Esophagus muscularis mucosa (tissue), 4 donors: ENCODE measurements at regions not wholly inside any gene's neighbourhood (a gene's known extent, or its start where the extent isn't known, plus 50 kb on each side); places are given as distances from the start of the nearest gene placed in this dataset.

Experiments
- DNase-seq: peaks from one replicate; pipeline ENCODE4 v3.0.0-alpha.2; 2017; ENCODE audit errors: extremely low spot score
- H3K27ac ChIP-seq, 4 donors: fragments of 200-600 bp; sonication (generic); replicated peaks in 1 of 4; 1 replicate in 3 of 4; 2 replicates in 1 of 4; pipeline ENCODE4 v1.5.1; 2016 to 2019; ENCODE audit warnings: mild to moderate bottlenecking in 1 of 4
- H3K27me3 ChIP-seq, 4 donors: fragments of 200-600 bp; sonication (generic); one replicate each; pipeline versions ENCODE4 v1.5.1 to v1.6.0; 2016 to 2019
- H3K36me3 ChIP-seq, 4 donors: fragments of 200-600 bp; sonication (generic); one replicate each; pipeline ENCODE4 v1.5.1; 2016 to 2019
- H3K4me1 ChIP-seq, 4 donors: fragments of 200-600 bp; sonication (generic); one replicate each; pipeline ENCODE4 v1.5.1; 2016 to 2019
- H3K4me3 ChIP-seq, 4 donors: fragments of 200-600 bp; sonication (generic); 1 replicate in 2 of 4; 2 replicates in 2 of 4; pipeline ENCODE4 v1.5.1; 2016 to 2019; ENCODE audit warnings: mild to moderate bottlenecking in 4 of 4, moderate library complexity in 1 of 4
- H3K9me3 ChIP-seq, 4 donors: fragments of 200-600 bp; sonication (generic); 1 replicate in 3 of 4; 2 replicates in 1 of 4; pipeline ENCODE4 v1.5.1; 2016 to 2019
- CTCF ChIP-seq, 3 experiments: fragments of 200-600 bp in 2 of 3; fragments of 450-650 bp in 1 of 3; sonication (generic) in 2 of 3; IDR thresholded peaks; one replicate each; pipeline ENCODE4 v1.5.1; 2017 to 2019; ENCODE audit warnings: antibody characterized with exemption in 3 of 3, mild to moderate bottlenecking in 2 of 3, moderate library complexity in 1 of 3
- EP300 ChIP-seq: sonication (generic); formaldehyde crosslinking; IDR thresholded peaks from one replicate; pipeline ENCODE4 v1.6.1; 2017; ENCODE audit warnings: antibody characterized with exemption
- POLR2A ChIP-seq: fragments of 450-650 bp; IDR thresholded peaks from one replicate; pipeline ENCODE4 v1.6.1; 2017; ENCODE audit warnings: antibody characterized with exemption, moderate library complexity, mild to moderate bottlenecking, low read depth
- POLR2AphosphoS5 ChIP-seq, 2 donors: sonication (generic); formaldehyde crosslinking; IDR thresholded peaks; one replicate each; pipeline ENCODE4 v1.6.1; 2017; ENCODE audit warnings: antibody characterized with exemption in 2 of 2
- WGBS: methylation state at CpG from one replicate; pipeline ENCODE4 v1.1.5; 2018; 5-methylcytosine and 5-hydroxymethylcytosine counted together
- intact Hi-C: fragments of 100-400 bp; cut with DNase I; formaldehyde crosslinking; loops from one replicate; pipeline ENCODE4 v1.15.1; 2023

- DNase-seq = no peak
- no peaks in the 10 kb centered on the region for H3K9me3 ChIP-seq
- intact Hi-C loops = no loop called here
- no peaks in the 10 kb centered on the region for H3K27me3 ChIP-seq
- TF ChIP-seq POLR2AphosphoS5 (IDR thresholded peaks at IDR 0.05) (no peak), EP300 (no peak), POLR2A (no peak), CTCF (IDR thresholded peaks at IDR 0.05) (no peak)
- H3K4me1 ChIP-seq = no peaks in the 10 kb centered on the region
- no peak overlapping the region for H3K4me3 ChIP-seq
- 81% methylated on average over 6 of the region's 6 CpGs for WGBS
- no peaks in the 10 kb centered on the region for H3K36me3 ChIP-seq
- no peak overlapping the region for H3K27ac ChIP-seq
Observed at GRCh38 chr1:218529646-218530300, 184.6 kb downstream of the TGFB2 start.

GRCh38 chr1:218531936-218532335 lies 186.8 kb downstream of the TGFB2 start:
- 78% methylated on average over 5 of the region's 5 CpGs for WGBS
- intact Hi-C loops = no loop called here
- H3K27ac ChIP-seq = no peak overlapping the region

GRCh38 chr1:218536296-218536986 lies 191.3 kb downstream of the TGFB2 start:
- Histone ChIP-seq H3K36me3 (no peaks in the 10 kb centered on the region), H3K4me1 (no peaks in the 10 kb centered on the region), H3K4me3 (no peak overlapping the region), H3K9me3 (no peaks in the 10 kb centered on the region), H3K27me3 (no peaks in the 10 kb centered on the region), H3K27ac (no peak overlapping the region)
- intact Hi-C loops = no loop called here
- no peak for DNase-seq
- WGBS = 72% methylated on average over 2 of the region's 2 CpGs
- no peak for TF ChIP-seq EP300
- TF ChIP-seq POLR2AphosphoS5 (IDR thresholded peaks at IDR 0.05) = no peak
- no peak for TF ChIP-seq POLR2A
- no peak for TF ChIP-seq CTCF (IDR thresholded peaks at IDR 0.05)

More at GRCh38 chr1:218531936-218532335, 186.8 kb downstream of the TGFB2 start:
- TF ChIP-seq EP300 (no peak), POLR2AphosphoS5 (IDR thresholded peaks at IDR 0.05) (no peak)
- H3K9me3 ChIP-seq = no peaks in the 10 kb centered on the region
- no peak overlapping the region for H3K4me3 ChIP-seq
- H3K4me1 ChIP-seq = no peaks in the 10 kb centered on the region
- DNase-seq = no peak
- H3K27me3 ChIP-seq = no peaks in the 10 kb centered on the region
- H3K36me3 ChIP-seq = no peaks in the 10 kb centered on the region

GRCh38 chr1:218537122-218537913 lies 192.2 kb downstream of the TGFB2 start:
- Histone ChIP-seq H3K27ac (no peak overlapping the region), H3K4me1 (no peaks in the 10 kb centered on the region), H3K27me3 (no peaks in the 10 kb centered on the region), H3K9me3 (no peaks in the 10 kb centered on the region), H3K4me3 (no peak overlapping the region), H3K36me3 (no peaks in the 10 kb centered on the region)
- TF ChIP-seq EP300 (no peak), CTCF (IDR thresholded peaks at IDR 0.05) (no peak), POLR2A (no peak), POLR2AphosphoS5 (IDR thresholded peaks at IDR 0.05) (no peak)
- 89% methylated on average over 6 of the region's 6 CpGs for WGBS
- DNase-seq = no peak
- intact Hi-C loops = no loop called here

- H3K27ac ChIP-seq = no peak overlapping the region
Observed at GRCh38 chr1:218538341-218538740, 193.2 kb downstream of the TGFB2 start.

More at GRCh38 chr1:218538341-218538740, 193.2 kb downstream of the TGFB2 start:
- Histone ChIP-seq H3K9me3 (no peaks in the 10 kb centered on the region), H3K36me3 (no peaks in the 10 kb centered on the region), H3K4me3 (no peak overlapping the region), H3K27me3 (no peaks in the 10 kb centered on the region), H3K4me1 (no peaks in the 10 kb centered on the region)
- intact Hi-C loops = no loop called here
- 77% methylated on average over 2 of the region's 2 CpGs for WGBS
- no peak for DNase-seq
- TF ChIP-seq CTCF (IDR thresholded peaks at IDR 0.05) (no peak), POLR2A (no peak), EP300 (no peak), POLR2AphosphoS5 (IDR thresholded peaks at IDR 0.05) (no peak)
